GM23338 (cell line): ENCODE measurements at regions not wholly inside any gene's neighbourhood (a gene's known extent, or its start where the extent isn't known, plus 50 kb on each side); places are given as distances from the start of the nearest gene placed in this dataset.

Experiments
- ATAC-seq: fragments of 200-7000 bp; cut with Tn5 transposase; 3 replicates; pipeline ENCODE4 v1.9.1; 2020
- DNase-seq: peaks from one replicate; pipeline ENCODE4 v3.0.0-alpha.2; 2015; ENCODE audit warnings: low spot score
- H2AFZ ChIP-seq: fragments of 200-600 bp; sonication (generic); 2 replicates; pipeline ENCODE4 v1.8.0; 2016; ENCODE audit warnings: antibody characterized with exemption, mild to moderate bottlenecking, moderate library complexity
- H3F3A ChIP-seq: fragments of 200-600 bp; sonication (generic); replicated peaks from 2 replicates; pipeline ENCODE4 v1.8.0; 2017; ENCODE audit warnings: antibody characterized with exemption, mixed run types, low read depth
- H3K27ac ChIP-seq: fragments of 200-600 bp; sonication (generic); 2 replicates; pipeline ENCODE4 v1.6.1; 2016; ENCODE audit warnings: low read depth
- H3K27me3 ChIP-seq: fragments of 200-600 bp; sonication (generic); 2 replicates; pipeline ENCODE4 v1.8.0; 2016; ENCODE audit warnings: mild to moderate bottlenecking, mixed run types, moderate library complexity; ENCODE audit not compliant: insufficient read depth
- H3K36me3 ChIP-seq: fragments of 200-600 bp; sonication (generic); 2 replicates; pipeline ENCODE4 v1.8.0; 2016; ENCODE audit warnings: mild to moderate bottlenecking; ENCODE audit not compliant: insufficient read depth
- H3K4me1 ChIP-seq: fragments of 200-600 bp; sonication (generic); 2 replicates; pipeline ENCODE4 v1.8.0; 2016; ENCODE audit warnings: mild to moderate bottlenecking, moderate library complexity; ENCODE audit not compliant: insufficient read depth
- H3K4me2 ChIP-seq: fragments of 200-600 bp; sonication (generic); 2 replicates; pipeline ENCODE4 v1.7.1; 2017; ENCODE audit warnings: mixed run types
- H3K4me3 ChIP-seq: fragments of 200-600 bp; sonication (generic); 2 replicates; pipeline ENCODE4 v1.6.1; 2016; ENCODE audit warnings: mixed run types
- H3K79me2 ChIP-seq: fragments of 200-600 bp; sonication (generic); replicated peaks from 2 replicates; pipeline ENCODE4 v1.8.0; 2017; ENCODE audit warnings: mild to moderate bottlenecking; ENCODE audit not compliant: insufficient read depth
- H3K9me2 ChIP-seq: fragments of 200-600 bp; sonication (generic); 2 replicates; pipeline ENCODE4 v1.8.0; 2017; ENCODE audit not compliant: insufficient read depth
- H4K20me1 ChIP-seq: fragments of 200-600 bp; sonication (generic); replicated peaks from 2 replicates; pipeline ENCODE4 v1.8.0; 2017; ENCODE audit warnings: mild to moderate bottlenecking; ENCODE audit not compliant: insufficient read depth
- H3K27ac Mint-ChIP-seq: 2 replicates; pipeline ENCODE4 v1.8.0; 2020; ENCODE audit warnings: inconsistent platforms, mild to moderate bottlenecking, moderate library complexity, mixed read lengths
- H3K27me3 Mint-ChIP-seq: 3 replicates; pipeline ENCODE4 v1.8.0; 2022; ENCODE audit warnings: low read depth, mild to moderate bottlenecking, moderate library complexity, mixed read lengths, inconsistent platforms; ENCODE audit not compliant: insufficient read depth, poor library complexity
- H3K36me3 Mint-ChIP-seq: 3 replicates; pipeline ENCODE4 v1.8.0; 2021; ENCODE audit warnings: low read depth, mild to moderate bottlenecking, inconsistent platforms, moderate library complexity, mixed read lengths
- H3K4me1 Mint-ChIP-seq: 3 replicates; pipeline ENCODE4 v1.8.0; 2020; ENCODE audit warnings: mild to moderate bottlenecking, inconsistent platforms, mixed read lengths
- H3K4me3 Mint-ChIP-seq: 3 replicates; pipeline ENCODE4 v1.8.0; 2021; ENCODE audit warnings: moderate library complexity, mild to moderate bottlenecking, inconsistent platforms, mixed read lengths
- H3K9me3 Mint-ChIP-seq: 3 replicates; pipeline ENCODE4 v1.8.0; 2020; ENCODE audit warnings: moderate library complexity, mild to moderate bottlenecking, inconsistent platforms, mixed read lengths
- CREB1 ChIP-seq: fragments of 250-450 bp; sonication (Bioruptor Pico); IDR thresholded peaks from 2 replicates; pipeline ENCODE4 v1.5.0; 2020; ENCODE audit warnings: low read depth, mild to moderate bottlenecking, moderate library complexity
- CTCF ChIP-seq, 2 experiments: fragments of 200-600 bp in 1 of 2; sonication (generic) in 1 of 2; conservative IDR thresholded peaks; 2 replicates each; pipeline versions ENCODE4 v1.5.1 to v1.6.1; 2016 to 2017; ENCODE audit warnings: antibody characterized with exemption in 2 of 2, low read depth in 2 of 2, mild to moderate bottlenecking in 2 of 2, moderate library complexity in 1 of 2
- EZH2 ChIP-seq: fragments of 200-600 bp; sonication (generic); IDR thresholded peaks from one replicate; pipeline ENCODE4 v1.8.0; 2017; ENCODE audit warnings: antibody characterized with exemption, mild to moderate bottlenecking, low read depth; ENCODE audit not compliant: unreplicated experiment
- EZH2phosphoT487 ChIP-seq: fragments of 200-600 bp; sonication (generic); IDR thresholded peaks from one replicate; pipeline ENCODE4 v1.8.1; 2018; ENCODE audit warnings: antibody characterized with exemption; ENCODE audit not compliant: unreplicated experiment
- JUNB ChIP-seq: IDR thresholded peaks from one replicate; pipeline ENCODE4 v1.6.1; 2016; ENCODE audit warnings: antibody characterized with exemption; ENCODE audit not compliant: unreplicated experiment
- NANOG ChIP-seq: IDR thresholded peaks from 2 replicates; pipeline ENCODE4 v1.6.1; 2016; ENCODE audit warnings: antibody characterized with exemption, borderline replicate concordance
- POLR2AphosphoS5 ChIP-seq: IDR thresholded peaks from 2 replicates; pipeline ENCODE4 v1.6.1; 2016; ENCODE audit warnings: antibody characterized with exemption, low read depth
- REST ChIP-seq: IDR thresholded peaks from one replicate; pipeline ENCODE4 v1.6.1; 2018; ENCODE audit warnings: antibody characterized with exemption; ENCODE audit not compliant: unreplicated experiment
- STAT1 ChIP-seq: IDR thresholded peaks from one replicate; pipeline ENCODE4 v1.6.1; 2016; ENCODE audit warnings: antibody characterized with exemption; ENCODE audit not compliant: unreplicated experiment
- ZNF114 ChIP-seq: fragments of 250-450 bp; sonication (Bioruptor Pico); IDR thresholded peaks from 2 replicates; pipeline ENCODE4 v1.5.0; 2020; ENCODE audit warnings: mild to moderate bottlenecking, moderate library complexity
- ZNF331 ChIP-seq: fragments of 250-450 bp; sonication (Bioruptor Pico); IDR thresholded peaks from 2 replicates; pipeline ENCODE4 v1.5.0; 2020; ENCODE audit warnings: low read depth, mild to moderate bottlenecking, moderate library complexity
- ZNF462 ChIP-seq: fragments of 250-450 bp; sonication (Bioruptor Pico); IDR thresholded peaks from 2 replicates; pipeline ENCODE4 v1.5.0; 2020; ENCODE audit warnings: mild to moderate bottlenecking, moderate library complexity

- TF ChIP-seq NANOG (no peak), ZNF331 (CRISPR knock-in tag) (no peak), POLR2AphosphoS5 (no peak)
Measured at GRCh38 chr2:16218625-16219024, 278.3 kb downstream of the MYCN start (continued).

- TF ChIP-seq EZH2 (no peak), ZNF114 (no peak), JUNB (no peak), ZNF331 (CRISPR knock-in tag) (no peak), POLR2AphosphoS5 (no peak), ZNF462 (no peak), STAT1 (no peak), CTCF (conservative IDR thresholded peaks at IDR 0.05; ENCODE audit: low read depth in 2 of 2) (no peak), REST (no peak), EZH2phosphoT487 (no peak), CREB1 (CRISPR knock-in tag) (no peak), NANOG (no peak)
- no peaks in the 10 kb centered on the region for H3F3A ChIP-seq
- H3K79me2 ChIP-seq = no peaks in the 10 kb centered on the region
- no peak for DNase-seq
- no peak overlapping the region for H2AFZ ChIP-seq
- Mint-ChIP-seq H3K27ac (no peak overlapping the region), H3K9me3 (no peaks in the 10 kb centered on the region), H3K4me3 (no peak overlapping the region), H3K36me3 (no peaks in the 10 kb centered on the region), H3K27me3 (peaks cover 13% of the 10 kb centered on the region), H3K4me1 (peaks cover 10% of the 10 kb centered on the region)
- peaks cover 3% of the 10 kb centered on the region; the same call in 1 of the 2 replicates for H3K4me1 ChIP-seq
- no peak overlapping the region for H3K4me3 ChIP-seq
- no peaks in the 10 kb centered on the region for H4K20me1 ChIP-seq
- H3K4me2 ChIP-seq = no peak overlapping the region
- H3K27me3 ChIP-seq = no peaks in the 10 kb centered on the region
- H3K36me3 ChIP-seq = no peaks in the 10 kb centered on the region
- H3K9me2 ChIP-seq = peaks cover 12% of the 10 kb centered on the region
- ATAC-seq = no peak
- no peak overlapping the region for H3K27ac ChIP-seq
Measured at GRCh38 chr2:16218161-16218560, 277.8 kb downstream of the MYCN start.
